ENCODE measurements at regions not wholly inside any gene's neighbourhood (a gene's known extent, or its start where the extent isn't known, plus 50 kb on each side); places are given as distances from the start of the nearest gene placed in this dataset.

- Histone ChIP-seq H3K23me2 (ENCODE audit: low read depth, low read length) (no peaks in the 10 kb centered on the region), H2BK120ac (replicated peaks; ENCODE audit: low read depth, low read length) (no peak overlapping the region), H4K91ac (replicated peaks; ENCODE audit: insufficient read length, low read length) (no peak overlapping the region), H2BK15ac (ENCODE audit: low read length) (no peak overlapping the region), H3K79me1 (ENCODE audit: low read depth, low read length) (no peaks in the 10 kb centered on the region), H3K4ac (replicated peaks; ENCODE audit: insufficient read length, low read depth, low read length) (no peak overlapping the region), H2AFZ (ENCODE audit: low read length) (no peak overlapping the region), H3K27ac (ENCODE audit: low read depth, low read length) (no peak overlapping the region), H2BK12ac (ENCODE audit: low read depth, low read length) (no peak overlapping the region), H3K23ac (ENCODE audit: insufficient read length) (no peak overlapping the region), H3K4me2 (ENCODE audit: insufficient read depth in 1 of 2, low read depth in 2 of 2, low read length in 2 of 2) (no peak overlapping the region), H3K27me3 (replicated peaks in 1 of 4; ENCODE audit: control insufficient read depth in 3 of 4, extremely low read depth in 1 of 4, insufficient read depth in 3 of 4, low read length in 3 of 4) (peaks cover 75 to 98% (median 90%) of the 10 kb centered on the region in 4 experiments), H2AK5ac (ENCODE audit: low read depth, low read length) (no peak overlapping the region), H4K20me1 (replicated peaks in 1 of 2; ENCODE audit: control insufficient read depth in 1 of 2, insufficient read depth in 2 of 2, low read length in 2 of 2) (peaks cover 5% of the 10 kb centered on the region in 2 experiments), H3K14ac (ENCODE audit: insufficient read length) (no peak overlapping the region), H3K56ac (replicated peaks; ENCODE audit: insufficient read length, low read depth, low read length) (no peak overlapping the region), H3K9me3 (ENCODE audit: insufficient read depth in 2 of 2, low read depth in 1 of 2, low read length in 1 of 2) (no peaks in the 10 kb centered on the region), H3K36me3 (ENCODE audit: control insufficient read depth in 2 of 4, insufficient read depth in 4 of 4, low read length in 3 of 4) (no peaks in the 10 kb centered on the region), H2BK20ac (ENCODE audit: low read length) (no peak overlapping the region), H3K9ac (replicated peaks in 1 of 4; ENCODE audit: extremely low read depth in 1 of 4, low read depth in 3 of 4, low read length in 3 of 4) (no peak overlapping the region), H3K18ac (ENCODE audit: extremely low read depth, low read length) (no peak overlapping the region), H4K8ac (ENCODE audit: extremely low read depth, insufficient read depth, low read length) (no peak overlapping the region), H3K79me2 (ENCODE audit: control insufficient read depth in 1 of 2, insufficient read depth in 2 of 2, low read length in 2 of 2) (no peaks in the 10 kb centered on the region), H3K4me3 (ENCODE audit: extremely low read depth in 1 of 4, insufficient read depth in 2 of 4, low read depth in 3 of 4, low read length in 4 of 4) (no peak overlapping the region), H4K5ac (ENCODE audit: insufficient read length, low read depth, low read length) (no peak overlapping the region), H3K4me1 (replicated peaks in 1 of 4; ENCODE audit: control insufficient read depth in 3 of 4, insufficient read depth in 4 of 4, low read length in 3 of 4) (peaks cover 0 to 8% (median 1%) of the 10 kb centered on the region in 4 experiments; a peak in 3 of 7 replicates), H2BK5ac (ENCODE audit: low read depth, low read length) (no peak overlapping the region)
- DNase-seq (ENCODE audit: low read depth in 1 of 2, low spot score in 2 of 2): no peak
- ChIA-PET CTCF (ENCODE audit: partially characterized antibody) (interaction anchor here (0.7 to 1.9 kb wide), 5 partner anchors 13 to 444 kb away, joined by 3 to 13 read pairs (median 3); no protein-coding TSS in a partner anchor), POLR2A (ENCODE audit: partially characterized antibody) (no interaction called here)
- 65% methylated on average over 5 of the region's 5 CpGs; no CpG with 5 or more reads in 1 of the 2 experiments for WGBS, 2 experiments (ENCODE audit: extremely low coverage in 1 of 2, insufficient coverage in 1 of 2, insufficient read length in 1 of 2, insufficient replicate concordance in 2 of 2, low coverage in 1 of 2, low lambda C conversion rate in 2 of 2, missing lambda C conversion rate in 1 of 2)
- TF ChIP-seq RBBP5 (IDR thresholded peaks at IDR 0.05; ENCODE audit: borderline replicate concordance, low read depth, low read length) (no peak), ATF3 (IDR thresholded peaks at IDR 0.05; ENCODE audit: insufficient read depth, low read depth, low read length) (no peak), SUZ12 (IDR thresholded peaks at IDR 0.05; ENCODE audit: low read length) (no peak), TBP (IDR thresholded peaks at IDR 0.05; ENCODE audit: low read depth, low read length) (no peak), EGR1 (IDR thresholded peaks at IDR 0.05; ENCODE audit: borderline replicate concordance, low read depth, low read length) (no peak), RFX5 (IDR thresholded peaks at IDR 0.05; ENCODE audit: borderline replicate concordance, low read depth, low read length) (no peak)
- FAIRE-seq: no peak
Measured at GRCh38 chr22:22344430-22344829, 99.8 kb downstream of the VPREB1 start.

Data from H1 (cell line).